NCI-H526 treated with DMSO at 0.1 percent for 48 hours (cell line): ENCODE measurements at regions not wholly inside any gene's neighbourhood (a gene's known extent, or its start where the extent isn't known, plus 50 kb on each side); places are given as distances from the start of the nearest gene placed in this dataset.
"Not testable (repeated sequence)": the region's sequence is repeated elsewhere in the genome, so short reads cannot be mapped to it uniquely, and the experiment has no call there.

Experiments
- DNase-seq: peaks from one replicate; lab custom pipeline; 2025; lab: John Stamatoyannopoulos, UW

- DNase-seq = no peak
Observed at GRCh38 chr2:16461672-16462071, 204.0 kb downstream of the CYRIA start.

GRCh38 chr2:16459606-16460005, 206.0 kb downstream of the CYRIA start:
- DNase-seq = no peak

- DNase-seq = no peak
Observed at GRCh38 chr2:16454621-16455020, 211.0 kb downstream of the CYRIA start.

- no peak for DNase-seq
Observed at GRCh38 chr2:16452123-16452522, 213.5 kb downstream of the CYRIA start.

- DNase-seq = no peak
Observed at GRCh38 chr2:16446706-16447105, 218.9 kb downstream of the CYRIA start.

- peak; percentile 80 for DNase-seq
Observed at GRCh38 chr2:16442971-16443370, 222.7 kb downstream of the CYRIA start.

- no peak for DNase-seq
Observed at GRCh38 chr2:16441431-16441830, 224.2 kb downstream of the CYRIA start.

- DNase-seq = no peak
Observed at GRCh38 chr2:16440898-16441297, 224.7 kb downstream of the CYRIA start.

- no peak for DNase-seq
Observed at GRCh38 chr2:16438613-16439321, 226.9 kb downstream of the CYRIA start.

- no peak for DNase-seq
Observed at GRCh38 chr2:16437189-16437588, 228.4 kb downstream of the CYRIA start.

GRCh38 chr2:16434393-16434792, 231.2 kb downstream of the CYRIA start:
- DNase-seq = no peak

- no peak for DNase-seq
Observed at GRCh38 chr2:16430846-16431245, 234.8 kb downstream of the CYRIA start.

GRCh38 chr2:16429431-16430145, 236.0 kb downstream of the CYRIA start:
- no peak for DNase-seq

- DNase-seq = no peak
Observed at GRCh38 chr2:16429002-16429401, 236.6 kb downstream of the CYRIA start.

GRCh38 chr2:16425462-16426336, 239.9 kb downstream of the CYRIA start:
- DNase-seq = no peak

GRCh38 chr2:16420421-16420820, 245.2 kb downstream of the CYRIA start:
- no peak for DNase-seq

- DNase-seq = peak; percentile 72
Observed at GRCh38 chr2:16417726-16418125, 247.9 kb downstream of the CYRIA start.

- no peak for DNase-seq
Observed at GRCh38 chr2:16416651-16417050, 249.0 kb downstream of the CYRIA start.

GRCh38 chr2:16415861-16416260, 249.8 kb downstream of the CYRIA start:
- DNase-seq = not testable (repeated sequence)

GRCh38 chr2:16413947-16414346, 251.7 kb downstream of the CYRIA start:
- no peak for DNase-seq

GRCh38 chr2:16413285-16413684, 252.3 kb downstream of the CYRIA start:
- no peak for DNase-seq

- DNase-seq = no peak
Observed at GRCh38 chr2:16412321-16413030, 253.2 kb downstream of the CYRIA start.
